ENCODE measurements at regions not wholly inside any gene's neighbourhood (a gene's known extent, or its start where the extent isn't known, plus 50 kb on each side); places are given as distances from the start of the nearest gene placed in this dataset.

DNA sequence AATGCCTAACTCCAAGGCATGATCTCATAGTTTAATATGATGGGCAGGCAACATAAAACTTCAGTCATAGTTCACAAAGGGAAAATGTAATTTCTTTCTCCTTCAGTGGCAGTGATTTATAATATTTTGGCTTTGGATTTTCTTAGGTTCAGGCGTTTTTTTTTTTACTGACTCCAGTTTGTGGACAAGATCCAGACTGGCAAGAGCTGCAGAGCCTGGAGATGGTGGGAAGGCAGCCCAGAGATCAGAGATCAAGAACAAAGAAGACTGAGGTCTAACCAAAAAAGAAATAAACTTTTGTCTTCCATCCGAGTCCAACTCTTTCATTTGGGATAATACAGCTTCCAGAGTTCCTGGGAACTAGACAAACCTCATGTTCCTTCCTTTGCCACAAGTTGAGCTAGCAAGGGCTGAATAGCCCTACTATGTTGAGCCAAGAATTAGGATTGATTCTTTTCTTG, 215.3 kb upstream of the SETBP1 start:
- Histone ChIP-seq H3K18ac (ENCODE audit: low read length) (no peak overlapping the region), H3K4me3 (ENCODE audit: low read length in 2 of 2) (no peak overlapping the region), H2BK5ac (ENCODE audit: low read length) (no peak overlapping the region), H3K4me2 (ENCODE audit: insufficient read depth, low read length, poor library complexity, severe bottlenecking) (no peak overlapping the region), H2BK15ac (ENCODE audit: low read length) (no peak overlapping the region), H3K27ac (replicated peaks; ENCODE audit: low read length) (no peak overlapping the region), H2AFZ (ENCODE audit: low read length) (no peak overlapping the region), H3K9me3 (replicated peaks in 1 of 2; ENCODE audit: control insufficient read depth in 2 of 2, insufficient read depth in 1 of 2, low read depth in 1 of 2, low read length in 2 of 2) (no peaks in the 10 kb centered on the region), H3K4me1 (ENCODE audit: control insufficient read depth in 2 of 2, insufficient read depth in 1 of 2, low read depth in 1 of 2, low read length in 2 of 2) (peaks cover 2 to 14% of the 10 kb centered on the region in 2 donors), H3K36me3 (replicated peaks in 1 of 2; ENCODE audit: control insufficient read depth in 2 of 2, insufficient read depth in 2 of 2, low read length in 2 of 2) (no peaks in the 10 kb centered on the region), H2BK12ac (ENCODE audit: low read length) (no peak overlapping the region), H3K14ac (ENCODE audit: low read length) (no peak overlapping the region), H4K91ac (ENCODE audit: low read depth, low read length, poor library complexity) (no peak overlapping the region), H3K23ac (ENCODE audit: low read depth, low read length, poor library complexity) (no peak overlapping the region), H3K9ac (ENCODE audit: low read depth, low read length, poor library complexity) (no peak overlapping the region), H3K79me1 (ENCODE audit: low read depth, low read length) (no peaks in the 10 kb centered on the region), H3K27me3 (ENCODE audit: control insufficient read depth in 3 of 3, insufficient read depth in 3 of 3, low read depth in 1 of 3, low read length in 3 of 3) (no peaks in the 10 kb centered on the region), H3K4ac (ENCODE audit: low read length) (no peak overlapping the region), H4K8ac (ENCODE audit: low read depth, low read length) (no peak overlapping the region), H2AK5ac (ENCODE audit: low read depth, low read length) (no peak overlapping the region), H2BK120ac (ENCODE audit: low read depth, low read length) (no peak overlapping the region)
- WGBS, 2 donors (ENCODE audit: extremely low coverage in 2 of 2, insufficient read length in 2 of 2, insufficient replicate concordance in 1 of 2), result no CpG with 5 or more reads among the region's 2 CpGs
- DNase-seq (ENCODE audit: low spot score), result no peak

DNA sequence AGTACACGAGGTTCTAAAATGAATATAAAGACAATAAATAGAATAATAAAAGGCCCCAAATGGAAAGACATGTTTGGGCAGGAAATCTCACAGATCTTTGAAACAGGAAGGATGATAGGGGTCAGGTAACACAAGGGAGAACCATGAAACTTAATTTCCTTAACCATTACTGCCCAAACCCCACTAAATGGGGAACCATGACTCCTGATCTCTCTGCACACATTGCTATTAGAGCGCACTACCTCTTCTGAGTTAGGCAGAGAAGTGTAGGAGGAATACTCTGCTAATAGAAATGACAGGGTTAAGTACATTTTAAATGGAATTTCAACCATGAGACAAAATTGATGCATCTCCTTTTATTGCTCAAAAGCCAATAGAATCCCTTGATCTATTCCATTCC, 213.7 kb upstream of the SETBP1 start:
- no CpG with 5 or more reads among the region's 2 CpGs for WGBS, 2 donors (ENCODE audit: extremely low coverage in 2 of 2, insufficient read length in 2 of 2, insufficient replicate concordance in 1 of 2)
- Histone ChIP-seq H3K4me2 (ENCODE audit: insufficient read depth, low read length, poor library complexity, severe bottlenecking) (no peak overlapping the region), H4K91ac (ENCODE audit: low read depth, low read length, poor library complexity) (no peak overlapping the region), H3K9me3 (replicated peaks in 1 of 2; ENCODE audit: control insufficient read depth in 2 of 2, insufficient read depth in 1 of 2, low read depth in 1 of 2, low read length in 2 of 2) (no peaks in the 10 kb centered on the region), H3K4me1 (ENCODE audit: control insufficient read depth in 2 of 2, insufficient read depth in 1 of 2, low read depth in 1 of 2, low read length in 2 of 2) (peaks cover 2 to 14% of the 10 kb centered on the region in 2 donors), H4K8ac (ENCODE audit: low read depth, low read length) (no peak overlapping the region), H3K4me3 (ENCODE audit: low read length in 2 of 2) (no peak overlapping the region), H2BK120ac (ENCODE audit: low read depth, low read length) (no peak overlapping the region), H2BK5ac (ENCODE audit: low read length) (no peak overlapping the region), H2AK5ac (ENCODE audit: low read depth, low read length) (no peak overlapping the region), H2AFZ (ENCODE audit: low read length) (no peak overlapping the region), H3K36me3 (replicated peaks in 1 of 2; ENCODE audit: control insufficient read depth in 2 of 2, insufficient read depth in 2 of 2, low read length in 2 of 2) (no peaks in the 10 kb centered on the region), H3K23ac (ENCODE audit: low read depth, low read length, poor library complexity) (no peak overlapping the region), H3K14ac (ENCODE audit: low read length) (no peak overlapping the region), H2BK15ac (ENCODE audit: low read length) (no peak overlapping the region), H3K27ac (replicated peaks; ENCODE audit: low read length) (no peak overlapping the region), H3K4ac (ENCODE audit: low read length) (no peak overlapping the region), H3K9ac (ENCODE audit: low read depth, low read length, poor library complexity) (no peak overlapping the region), H3K27me3 (ENCODE audit: control insufficient read depth in 3 of 3, insufficient read depth in 3 of 3, low read depth in 1 of 3, low read length in 3 of 3) (no peaks in the 10 kb centered on the region), H2BK12ac (ENCODE audit: low read length) (no peak overlapping the region), H3K79me1 (ENCODE audit: low read depth, low read length) (no peaks in the 10 kb centered on the region), H3K18ac (ENCODE audit: low read length) (no peak overlapping the region)
- DNase-seq (ENCODE audit: low spot score), result no peak

DNA sequence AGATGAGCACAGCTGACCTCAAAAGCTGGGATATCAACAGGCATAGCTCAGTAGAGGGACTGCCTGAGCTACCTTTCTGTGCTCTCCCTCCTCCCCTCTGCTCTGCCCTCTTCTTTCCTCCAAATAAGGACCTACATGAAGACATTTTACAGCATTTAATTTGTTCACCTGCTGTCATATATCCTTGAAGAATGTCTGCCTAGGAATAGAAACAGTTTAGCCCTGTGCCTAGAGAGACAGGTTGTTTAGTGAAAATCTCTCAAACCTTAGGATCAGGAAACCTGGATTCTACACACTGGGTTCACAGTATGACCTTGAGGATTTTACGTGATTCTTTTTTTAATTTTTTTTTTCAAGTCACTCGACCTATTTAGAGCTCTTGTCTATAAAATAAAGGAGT, 213.0 kb upstream of the SETBP1 start:
- H2AK5ac ChIP-seq (ENCODE audit: low read depth, low read length), result no peak overlapping the region
- no peak overlapping the region for H3K27ac ChIP-seq (replicated peaks; ENCODE audit: low read length)
- H3K4me1 ChIP-seq (ENCODE audit: control insufficient read depth in 2 of 2, insufficient read depth in 1 of 2, low read depth in 1 of 2, low read length in 2 of 2), result peaks cover 2 to 14% of the 10 kb centered on the region in 2 donors
- no peak overlapping the region for H4K8ac ChIP-seq (ENCODE audit: low read depth, low read length)
- H3K4me3 ChIP-seq (ENCODE audit: low read length in 2 of 2), result no peak overlapping the region
- no peak overlapping the region for H3K4me2 ChIP-seq (ENCODE audit: insufficient read depth, low read length, poor library complexity, severe bottlenecking)
- no peak overlapping the region for H4K91ac ChIP-seq (ENCODE audit: low read depth, low read length, poor library complexity)
- H3K14ac ChIP-seq (ENCODE audit: low read length), result no peak overlapping the region
- no peak overlapping the region for H3K18ac ChIP-seq (ENCODE audit: low read length)
- no peak overlapping the region for H3K9ac ChIP-seq (ENCODE audit: low read depth, low read length, poor library complexity)
- WGBS, 2 donors (ENCODE audit: extremely low coverage in 2 of 2, insufficient read length in 2 of 2, insufficient replicate concordance in 1 of 2), result no CpG with 5 or more reads among the region's 2 CpGs
- H2BK12ac ChIP-seq (ENCODE audit: low read length), result no peak overlapping the region
- H2BK5ac ChIP-seq (ENCODE audit: low read length), result no peak overlapping the region
- H3K79me1 ChIP-seq (ENCODE audit: low read depth, low read length), result no peaks in the 10 kb centered on the region
- no peaks in the 10 kb centered on the region for H3K27me3 ChIP-seq (ENCODE audit: control insufficient read depth in 3 of 3, insufficient read depth in 3 of 3, low read depth in 1 of 3, low read length in 3 of 3)
- H2BK120ac ChIP-seq (ENCODE audit: low read depth, low read length), result no peak overlapping the region
- no peak overlapping the region for H3K23ac ChIP-seq (ENCODE audit: low read depth, low read length, poor library complexity)
- no peak for DNase-seq (ENCODE audit: low spot score)
- H3K4ac ChIP-seq (ENCODE audit: low read length), result no peak overlapping the region
- no peak overlapping the region for H2AFZ ChIP-seq (ENCODE audit: low read length)
- H3K9me3 ChIP-seq (replicated peaks in 1 of 2; ENCODE audit: control insufficient read depth in 2 of 2, insufficient read depth in 1 of 2, low read depth in 1 of 2, low read length in 2 of 2), result no peaks in the 10 kb centered on the region
- H3K36me3 ChIP-seq (replicated peaks in 1 of 2; ENCODE audit: control insufficient read depth in 2 of 2, insufficient read depth in 2 of 2, low read length in 2 of 2), result no peaks in the 10 kb centered on the region
- H2BK15ac ChIP-seq (ENCODE audit: low read length), result no peak overlapping the region

DNA sequence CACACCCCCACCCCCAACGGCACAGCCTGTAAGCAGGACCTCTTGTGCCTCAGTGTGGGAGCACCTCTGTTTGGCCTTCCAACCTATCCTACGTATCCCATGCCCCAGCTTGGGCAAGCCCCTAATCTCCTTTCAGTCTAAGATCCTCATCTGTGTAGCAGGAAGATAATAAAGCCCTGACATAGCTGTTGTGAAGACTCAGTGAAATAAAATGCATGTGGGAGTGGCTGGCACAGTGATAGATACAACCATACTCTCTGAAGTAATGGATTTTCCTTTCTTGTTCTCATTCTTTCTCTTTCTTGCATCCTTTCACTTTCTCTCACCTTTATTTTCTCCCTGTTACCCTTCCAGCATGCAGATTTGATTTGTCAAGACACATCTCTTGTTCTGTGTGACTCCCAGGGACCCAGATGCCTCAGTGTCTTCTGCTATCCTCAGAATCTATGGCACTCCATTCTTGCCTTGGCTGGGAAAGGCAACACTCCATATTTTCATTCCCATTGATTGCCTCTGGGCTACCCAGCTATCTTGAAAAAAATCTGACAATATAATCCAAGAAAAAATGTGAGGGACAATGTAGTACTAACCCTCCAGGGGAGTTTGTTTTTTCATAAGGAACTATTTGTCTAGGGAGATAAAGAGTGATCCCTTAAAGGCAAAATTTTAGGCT, 207.2 kb upstream of the SETBP1 start:
- no peak for DNase-seq (ENCODE audit: low spot score)
- H3K18ac ChIP-seq (ENCODE audit: low read length), result no peak overlapping the region
- H3K4me3 ChIP-seq (ENCODE audit: low read length in 2 of 2), result no peak overlapping the region
- no peak overlapping the region for H4K91ac ChIP-seq (ENCODE audit: low read depth, low read length, poor library complexity)
- peaks cover 0 to 1% of the 10 kb centered on the region in 2 donors for H3K9me3 ChIP-seq (replicated peaks in 1 of 2; ENCODE audit: control insufficient read depth in 2 of 2, insufficient read depth in 1 of 2, low read depth in 1 of 2, low read length in 2 of 2)
- no peak overlapping the region for H2BK12ac ChIP-seq (ENCODE audit: low read length)
- WGBS, 2 donors (ENCODE audit: extremely low coverage in 2 of 2, insufficient read length in 2 of 2, insufficient replicate concordance in 1 of 2), result no CpG with 5 or more reads among the region's 2 CpGs
- no peak overlapping the region for H3K14ac ChIP-seq (ENCODE audit: low read length)
- no peak overlapping the region for H3K4ac ChIP-seq (ENCODE audit: low read length)
- no peaks in the 10 kb centered on the region for H3K36me3 ChIP-seq (replicated peaks in 1 of 2; ENCODE audit: control insufficient read depth in 2 of 2, insufficient read depth in 2 of 2, low read length in 2 of 2)
- no peak overlapping the region for H3K4me2 ChIP-seq (ENCODE audit: insufficient read depth, low read length, poor library complexity, severe bottlenecking)
- no peak overlapping the region for H2BK5ac ChIP-seq (ENCODE audit: low read length)
- H3K9ac ChIP-seq (ENCODE audit: low read depth, low read length, poor library complexity), result no peak overlapping the region
- no peak overlapping the region for H2AFZ ChIP-seq (ENCODE audit: low read length)
- H4K8ac ChIP-seq (ENCODE audit: low read depth, low read length), result no peak overlapping the region
- no peak overlapping the region for H2BK120ac ChIP-seq (ENCODE audit: low read depth, low read length)
- H3K27me3 ChIP-seq (ENCODE audit: control insufficient read depth in 3 of 3, insufficient read depth in 3 of 3, low read depth in 1 of 3, low read length in 3 of 3), result peaks cover 0 to 6% (median 0%) of the 10 kb centered on the region in 3 experiments
- H3K27ac ChIP-seq (replicated peaks; ENCODE audit: low read length), result no peak overlapping the region
- peaks cover 0 to 3% of the 10 kb centered on the region in 2 donors for H3K4me1 ChIP-seq (ENCODE audit: control insufficient read depth in 2 of 2, insufficient read depth in 1 of 2, low read depth in 1 of 2, low read length in 2 of 2)
- no peaks in the 10 kb centered on the region for H3K79me1 ChIP-seq (ENCODE audit: low read depth, low read length)
- no peak overlapping the region for H2BK15ac ChIP-seq (ENCODE audit: low read length)
- H2AK5ac ChIP-seq (ENCODE audit: low read depth, low read length), result no peak overlapping the region
- H3K23ac ChIP-seq (ENCODE audit: low read depth, low read length, poor library complexity), result no peak overlapping the region
